ENCODE measurements at regions not wholly inside any gene's neighbourhood (a gene's known extent, or its start where the extent isn't known, plus 50 kb on each side); places are given as distances from the start of the nearest gene placed in this dataset.
"Not testable (repeated sequence)": the region's sequence is repeated elsewhere in the genome, so short reads cannot be mapped to it uniquely, and the experiment has no call there.

DNA sequence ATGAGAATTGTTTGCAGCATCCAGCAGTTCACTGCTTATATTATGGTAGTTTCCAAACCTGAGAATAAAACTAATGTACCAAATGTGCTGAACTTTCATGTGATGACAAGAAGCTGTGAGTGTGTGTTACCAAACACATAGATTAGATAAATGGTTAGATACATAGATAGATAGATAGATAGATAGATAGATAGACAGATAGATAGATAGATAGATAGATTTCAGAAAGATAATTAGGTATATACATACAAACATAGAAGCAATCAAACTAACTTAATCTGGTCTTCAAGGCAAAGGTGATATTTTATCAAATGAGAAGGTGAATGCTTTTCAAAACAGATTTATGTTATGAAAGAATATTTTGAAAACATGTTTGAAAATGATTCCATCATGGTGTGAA, 147.3 kb upstream of the C11orf58 start:
- no peak overlapping the region for H3K27ac Mint-ChIP-seq
- no peaks in the 10 kb centered on the region for H3K4me1 Mint-ChIP-seq (ENCODE audit: low read depth)
- no peaks in the 10 kb centered on the region for H3K36me3 Mint-ChIP-seq (ENCODE audit: low read depth)
- H3K27me3 Mint-ChIP-seq (ENCODE audit: low read depth): peaks cover 3% of the 10 kb centered on the region
- no peaks in the 10 kb centered on the region for H3K9me3 Mint-ChIP-seq
- no peak overlapping the region for H3K4me3 Mint-ChIP-seq

DNA sequence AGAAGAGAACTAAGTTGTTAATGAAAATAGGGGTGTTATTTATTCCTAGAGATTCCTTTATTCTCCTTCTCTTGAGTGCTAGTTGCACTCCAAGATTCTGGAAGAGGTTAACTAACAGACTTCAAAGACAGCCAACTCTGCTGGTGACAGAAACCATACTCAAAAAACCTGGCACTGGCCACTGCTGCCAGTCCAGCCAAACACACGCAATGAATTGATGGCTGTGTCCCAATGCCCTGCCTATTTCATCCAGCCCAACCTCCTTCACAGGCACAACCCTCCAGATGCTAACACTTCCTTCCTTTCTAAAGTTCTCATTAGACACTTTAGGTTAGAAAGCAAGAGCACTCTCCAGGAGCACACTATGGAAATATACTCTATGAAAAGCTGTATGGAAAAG, 150.8 kb upstream of the C11orf58 start:
- Mint-ChIP-seq H3K27ac (no peak overlapping the region), H3K27me3 (ENCODE audit: low read depth) (no peaks in the 10 kb centered on the region), H3K4me1 (ENCODE audit: low read depth) (no peaks in the 10 kb centered on the region), H3K36me3 (ENCODE audit: low read depth) (no peaks in the 10 kb centered on the region), H3K9me3 (no peaks in the 10 kb centered on the region), H3K4me3 (no peak overlapping the region)

DNA sequence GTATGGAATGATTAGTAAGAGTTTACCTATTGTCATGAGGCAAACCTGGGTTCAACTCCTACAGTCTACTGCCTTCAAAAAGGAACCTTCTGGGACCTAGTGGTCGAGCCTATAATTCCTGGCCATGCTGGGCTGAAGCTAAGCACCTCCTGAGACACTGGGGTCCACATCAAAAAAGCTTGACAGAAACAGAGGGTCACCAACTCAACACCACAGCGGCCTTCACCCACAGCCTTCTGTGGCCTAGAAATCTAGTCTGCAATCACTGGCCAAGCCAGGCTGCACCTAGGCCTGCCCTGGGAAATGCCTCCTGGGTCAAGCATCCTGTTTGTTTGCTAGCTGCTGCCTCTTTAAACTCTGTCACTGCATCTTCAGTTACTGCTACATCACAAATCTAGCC, 153.9 kb upstream of the C11orf58 start:
- Mint-ChIP-seq H3K36me3 (ENCODE audit: low read depth) (no peaks in the 10 kb centered on the region), H3K27me3 (ENCODE audit: low read depth) (no peaks in the 10 kb centered on the region), H3K4me1 (ENCODE audit: low read depth) (no peaks in the 10 kb centered on the region), H3K4me3 (no peak overlapping the region), H3K9me3 (no peaks in the 10 kb centered on the region), H3K27ac (no peak overlapping the region)

DNA sequence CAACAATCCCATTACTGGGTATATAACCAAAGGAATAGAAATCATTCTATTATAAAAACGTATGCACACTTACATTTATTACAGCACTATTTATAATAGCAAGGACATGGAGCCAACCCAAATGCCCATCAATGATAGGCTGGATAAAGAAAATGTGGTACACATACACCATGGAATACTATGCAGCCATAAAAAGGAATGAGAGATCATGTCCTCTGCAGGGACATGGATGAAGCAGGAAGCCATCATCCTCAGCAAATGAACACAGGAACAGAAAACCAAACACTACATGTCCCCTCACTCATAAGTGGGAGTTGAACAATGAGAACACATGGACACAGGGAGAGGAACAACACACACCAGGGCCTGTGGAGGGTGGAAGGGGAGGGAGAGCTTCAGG, 157.4 kb upstream of the C11orf58 start:
- H3K27ac Mint-ChIP-seq; H3K27me3 Mint-ChIP-seq (ENCODE audit: low read depth); H3K4me1 Mint-ChIP-seq (ENCODE audit: low read depth); H3K9me3 Mint-ChIP-seq; H3K36me3 Mint-ChIP-seq (ENCODE audit: low read depth); H3K4me3 Mint-ChIP-seq: not testable (repeated sequence)

DNA sequence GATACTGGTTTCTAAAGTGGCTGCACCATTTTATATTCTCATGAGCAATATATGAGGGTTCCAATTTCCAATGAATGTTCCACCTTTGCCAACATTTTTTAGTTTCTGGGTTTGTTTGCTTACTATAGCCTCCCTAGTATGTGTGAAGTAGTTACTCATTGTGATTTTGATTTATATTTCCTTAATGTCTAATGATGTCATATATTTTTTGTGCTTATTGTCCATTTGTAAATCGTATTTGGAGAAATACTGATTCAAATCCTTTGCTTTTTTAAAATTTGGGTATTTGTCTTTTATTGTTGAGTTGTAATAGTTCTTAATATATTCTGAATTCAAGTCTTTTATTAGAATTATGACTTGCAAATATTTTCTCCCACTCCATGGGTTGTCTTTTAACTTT, 161.0 kb upstream of the C11orf58 start:
- Mint-ChIP-seq H3K27me3 (ENCODE audit: low read depth) (no peaks in the 10 kb centered on the region), H3K27ac (no peak overlapping the region), H3K36me3 (ENCODE audit: low read depth) (no peaks in the 10 kb centered on the region), H3K9me3 (no peaks in the 10 kb centered on the region), H3K4me3 (no peak overlapping the region), H3K4me1 (ENCODE audit: low read depth) (no peaks in the 10 kb centered on the region)

DNA sequence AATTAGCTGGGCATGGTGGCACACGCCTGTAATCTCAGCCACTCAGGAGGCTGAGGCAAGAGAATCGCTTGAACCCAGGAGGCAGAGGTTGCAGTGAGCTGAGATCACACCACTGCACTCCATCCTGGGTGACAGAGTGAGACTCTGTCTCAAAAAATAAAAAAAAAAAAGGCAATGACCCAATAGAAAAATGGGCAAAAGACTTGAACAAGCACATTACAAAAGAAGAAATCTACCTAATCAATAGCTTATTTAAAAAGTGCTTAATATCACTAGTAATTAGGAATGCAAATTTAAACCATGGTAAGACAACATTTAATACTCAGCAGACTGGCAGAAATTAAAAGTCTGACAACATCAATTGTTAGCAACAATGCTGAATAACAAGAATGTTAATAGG, 163.6 kb upstream of the C11orf58 start:
- H3K27me3 Mint-ChIP-seq (ENCODE audit: low read depth); H3K4me1 Mint-ChIP-seq (ENCODE audit: low read depth); H3K4me3 Mint-ChIP-seq; H3K9me3 Mint-ChIP-seq; H3K36me3 Mint-ChIP-seq (ENCODE audit: low read depth); H3K27ac Mint-ChIP-seq: not testable (repeated sequence)

DNA sequence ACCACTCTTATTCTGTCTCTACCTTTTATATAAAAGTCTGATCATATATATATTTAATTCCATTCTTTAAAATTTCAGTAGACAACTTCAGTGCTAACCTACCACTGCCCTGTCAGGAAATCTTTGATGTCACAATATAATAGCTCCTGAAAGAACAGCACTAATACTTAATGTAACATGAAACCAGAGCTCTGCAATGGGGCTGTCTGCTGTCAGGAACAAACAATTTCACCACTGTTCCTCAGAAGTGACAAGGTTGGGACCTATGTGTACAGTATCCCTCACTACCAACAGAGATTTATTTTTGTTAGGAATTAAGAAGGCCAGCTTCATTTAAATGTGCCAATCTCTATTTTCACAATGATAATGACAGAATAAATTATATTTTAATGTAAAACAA, 165.5 kb upstream of the C11orf58 start:
- H3K4me1 Mint-ChIP-seq (ENCODE audit: low read depth): no peaks in the 10 kb centered on the region
- no peaks in the 10 kb centered on the region for H3K9me3 Mint-ChIP-seq
- H3K4me3 Mint-ChIP-seq: no peak overlapping the region
- no peaks in the 10 kb centered on the region for H3K36me3 Mint-ChIP-seq (ENCODE audit: low read depth)
- H3K27ac Mint-ChIP-seq: no peak overlapping the region
- no peaks in the 10 kb centered on the region for H3K27me3 Mint-ChIP-seq (ENCODE audit: low read depth)

DNA sequence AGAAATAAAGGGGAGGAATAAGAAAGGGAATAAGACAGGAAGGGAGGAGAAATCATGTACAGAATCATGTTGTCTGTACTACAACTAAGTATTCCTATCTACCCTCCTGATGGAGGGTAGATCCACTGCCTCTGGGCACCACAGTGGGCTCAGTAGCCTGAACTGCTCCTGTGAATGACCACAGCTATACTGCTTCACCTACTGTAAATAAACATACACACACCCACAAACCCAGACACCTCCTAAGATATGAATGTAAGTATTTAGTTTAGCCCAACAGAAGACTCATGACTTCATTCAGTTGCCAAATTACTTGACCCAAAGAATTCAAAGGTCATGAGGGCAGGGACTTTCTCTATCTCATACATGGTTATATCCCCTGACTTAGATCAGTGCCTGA, 177.3 kb upstream of the C11orf58 start:
- no peaks in the 10 kb centered on the region for H3K27me3 Mint-ChIP-seq (ENCODE audit: low read depth)
- H3K4me3 Mint-ChIP-seq: no peak overlapping the region
- H3K36me3 Mint-ChIP-seq (ENCODE audit: low read depth): no peaks in the 10 kb centered on the region
- H3K4me1 Mint-ChIP-seq (ENCODE audit: low read depth): no peaks in the 10 kb centered on the region
- no peaks in the 10 kb centered on the region for H3K9me3 Mint-ChIP-seq
- H3K27ac Mint-ChIP-seq: no peak overlapping the region

DNA sequence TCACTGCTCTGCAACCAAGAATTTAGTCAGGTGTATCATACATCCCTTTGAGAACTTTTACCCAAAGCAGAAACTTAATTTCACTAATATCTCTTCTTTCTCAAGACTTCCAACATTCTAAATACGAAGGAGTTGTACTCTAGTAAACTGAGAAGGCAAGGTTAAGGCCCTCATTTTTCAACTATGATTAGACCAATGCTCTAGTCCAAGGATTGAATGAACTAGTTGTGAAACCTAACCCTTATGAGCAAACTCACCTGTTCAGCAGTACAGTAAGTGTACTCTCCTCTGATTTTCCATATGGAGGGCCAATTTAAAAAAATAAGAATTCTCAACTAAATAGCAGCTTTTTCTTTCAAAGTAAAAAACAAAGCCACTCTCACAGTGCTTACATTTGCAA, 180.0 kb upstream of the C11orf58 start:
- H3K27me3 Mint-ChIP-seq (ENCODE audit: low read depth): no peaks in the 10 kb centered on the region
- no peaks in the 10 kb centered on the region for H3K36me3 Mint-ChIP-seq (ENCODE audit: low read depth)
- no peak overlapping the region for H3K27ac Mint-ChIP-seq
- no peaks in the 10 kb centered on the region for H3K9me3 Mint-ChIP-seq
- H3K4me1 Mint-ChIP-seq (ENCODE audit: low read depth): no peaks in the 10 kb centered on the region
- no peak overlapping the region for H3K4me3 Mint-ChIP-seq

DNA sequence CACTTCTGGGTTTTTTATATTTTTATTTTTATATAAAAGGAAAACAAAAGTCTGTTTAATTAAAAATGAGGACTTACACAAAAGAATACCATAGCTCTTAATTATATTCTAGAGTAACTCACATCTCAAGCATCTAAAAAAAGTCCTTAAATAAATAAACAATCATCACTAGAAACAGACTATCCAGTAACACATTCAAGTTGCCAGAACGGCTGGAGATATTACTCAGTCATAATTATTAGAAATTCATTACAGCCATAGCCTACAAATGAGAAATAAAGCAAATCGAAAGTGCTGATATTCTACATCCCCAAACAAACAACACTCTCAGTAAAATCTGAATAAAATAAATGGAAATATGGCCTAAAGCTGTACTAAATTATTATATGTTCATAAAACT, 182.5 kb upstream of the C11orf58 start:
- H3K4me3 Mint-ChIP-seq: no peak overlapping the region
- H3K4me1 Mint-ChIP-seq (ENCODE audit: low read depth): no peaks in the 10 kb centered on the region
- no peaks in the 10 kb centered on the region for H3K36me3 Mint-ChIP-seq (ENCODE audit: low read depth)

DNA sequence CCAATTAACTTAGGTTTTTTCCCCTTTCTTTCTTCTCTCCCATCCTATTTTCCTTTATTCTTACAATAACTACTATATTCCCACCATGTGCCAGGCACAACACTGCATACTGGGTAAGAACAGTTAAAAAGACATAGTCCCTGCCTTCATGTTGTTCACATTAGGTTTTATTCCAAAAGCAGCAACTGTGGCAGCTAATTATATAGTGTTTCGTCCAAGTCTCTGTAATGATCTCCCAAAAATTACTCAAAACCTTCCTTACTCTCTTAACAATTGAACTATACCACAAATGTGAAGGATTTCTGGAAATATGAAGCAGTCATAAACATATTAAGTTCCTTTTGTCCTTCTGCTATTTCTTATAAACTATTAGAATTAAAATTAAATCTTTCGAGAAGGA, 184.1 kb upstream of the C11orf58 start:
- Mint-ChIP-seq H3K27ac (no peak overlapping the region), H3K27me3 (ENCODE audit: low read depth) (no peaks in the 10 kb centered on the region), H3K4me1 (ENCODE audit: low read depth) (no peaks in the 10 kb centered on the region), H3K9me3 (no peaks in the 10 kb centered on the region), H3K36me3 (ENCODE audit: low read depth) (no peaks in the 10 kb centered on the region), H3K4me3 (no peak overlapping the region)

More for the DNA sequence above, 182.5 kb upstream of the C11orf58 start:
- H3K27me3 Mint-ChIP-seq (ENCODE audit: low read depth): no peaks in the 10 kb centered on the region
- H3K27ac Mint-ChIP-seq: no peak overlapping the region
- H3K9me3 Mint-ChIP-seq: no peaks in the 10 kb centered on the region

DNA sequence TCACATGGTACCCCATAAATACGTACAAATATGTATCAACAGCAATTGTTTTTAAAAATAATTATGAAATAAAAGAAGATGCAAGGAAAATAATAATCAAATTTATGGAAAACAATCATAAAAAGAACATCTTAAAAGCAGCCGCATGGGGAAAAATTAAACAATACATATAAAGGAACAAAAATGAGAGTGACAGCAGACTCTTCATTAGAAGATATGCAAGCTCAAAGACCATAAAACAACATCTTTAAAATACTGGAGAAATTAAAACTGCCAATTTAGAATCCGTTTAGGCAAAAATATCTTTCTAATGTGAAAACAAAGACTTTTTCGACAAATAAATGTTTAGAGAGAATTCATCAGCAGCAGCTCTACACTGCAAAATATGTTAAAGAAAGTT, 190.6 kb upstream of the C11orf58 start:
- no peaks in the 10 kb centered on the region for H3K9me3 Mint-ChIP-seq
- no peak overlapping the region for H3K27ac Mint-ChIP-seq
- no peaks in the 10 kb centered on the region for H3K27me3 Mint-ChIP-seq (ENCODE audit: low read depth)
- H3K4me1 Mint-ChIP-seq (ENCODE audit: low read depth): no peaks in the 10 kb centered on the region
- H3K4me3 Mint-ChIP-seq: no peak overlapping the region
- no peaks in the 10 kb centered on the region for H3K36me3 Mint-ChIP-seq (ENCODE audit: low read depth)

DNA sequence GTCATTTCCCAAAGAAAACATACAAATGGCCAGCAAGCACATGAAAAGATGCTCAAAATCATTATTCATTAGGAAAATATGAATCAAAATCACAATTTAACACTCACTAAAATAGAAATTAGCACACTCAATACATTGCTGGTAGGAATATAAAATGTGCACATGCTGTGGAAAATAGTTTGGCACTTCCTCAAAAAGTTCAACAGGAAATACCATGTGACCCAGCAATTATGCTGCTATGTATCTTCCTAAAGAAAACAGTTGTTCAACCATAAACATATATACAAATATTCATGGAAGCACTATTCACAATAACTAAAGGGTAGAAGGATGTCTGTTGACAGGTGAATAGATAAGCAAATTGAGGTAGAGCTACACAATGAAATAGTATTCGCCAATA, 187.3 kb upstream of the SOX6 start:
- no peak overlapping the region for H3K27ac Mint-ChIP-seq
- H3K36me3 Mint-ChIP-seq (ENCODE audit: low read depth): no peaks in the 10 kb centered on the region
- H3K4me3 Mint-ChIP-seq: no peak overlapping the region
- no peaks in the 10 kb centered on the region for H3K4me1 Mint-ChIP-seq (ENCODE audit: low read depth)
- H3K27me3 Mint-ChIP-seq (ENCODE audit: low read depth): no peaks in the 10 kb centered on the region
- H3K9me3 Mint-ChIP-seq: peaks cover 10% of the 10 kb centered on the region

DNA sequence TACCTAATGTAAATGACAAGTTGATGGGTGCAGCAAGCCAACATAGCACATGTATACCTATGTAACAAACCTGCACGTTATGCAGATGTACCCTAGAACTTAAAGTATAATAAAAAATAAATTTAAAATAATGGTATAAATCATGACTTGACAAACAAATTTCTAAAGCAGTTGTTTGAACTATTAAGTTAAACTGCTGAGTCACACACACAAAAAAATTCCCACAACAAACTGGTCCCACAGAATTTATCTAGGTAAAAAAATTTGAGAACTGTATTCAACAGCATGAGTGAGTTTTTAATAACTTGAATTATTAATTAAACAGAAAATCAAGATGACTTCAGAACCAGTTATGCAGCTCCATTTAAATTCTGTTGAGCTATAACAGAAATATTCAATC, 186.0 kb upstream of the SOX6 start:
- Mint-ChIP-seq H3K27me3 (ENCODE audit: low read depth) (no peaks in the 10 kb centered on the region), H3K9me3 (peaks cover 10% of the 10 kb centered on the region), H3K4me3 (no peak overlapping the region), H3K27ac (no peak overlapping the region), H3K36me3 (ENCODE audit: low read depth) (no peaks in the 10 kb centered on the region), H3K4me1 (ENCODE audit: low read depth) (no peaks in the 10 kb centered on the region)

DNA sequence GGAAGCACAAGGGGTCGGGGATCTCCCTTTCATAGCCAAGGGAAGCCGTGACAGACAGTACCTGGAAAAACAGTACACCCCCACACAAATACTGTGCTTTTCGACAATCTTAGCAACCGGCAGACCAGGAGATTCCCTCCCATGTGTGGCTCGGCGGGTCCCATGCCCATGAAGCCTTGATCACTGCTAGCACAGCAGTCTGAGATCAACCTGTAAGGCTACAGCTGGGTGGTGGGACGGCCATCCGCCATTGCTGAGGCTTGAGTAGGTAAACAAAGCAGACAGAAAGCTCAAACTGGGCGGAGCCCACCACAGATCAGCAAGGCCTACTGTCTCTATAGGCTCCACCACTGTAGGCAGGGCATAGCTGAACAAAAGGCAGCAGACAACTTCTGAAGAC, 180.2 kb upstream of the SOX6 start:
- Mint-ChIP-seq H3K4me1 (ENCODE audit: low read depth) (no peaks in the 10 kb centered on the region), H3K9me3 (peaks cover 10% of the 10 kb centered on the region), H3K27ac (no peak overlapping the region), H3K4me3 (no peak overlapping the region), H3K27me3 (ENCODE audit: low read depth) (no peaks in the 10 kb centered on the region), H3K36me3 (ENCODE audit: low read depth) (no peaks in the 10 kb centered on the region)

DNA sequence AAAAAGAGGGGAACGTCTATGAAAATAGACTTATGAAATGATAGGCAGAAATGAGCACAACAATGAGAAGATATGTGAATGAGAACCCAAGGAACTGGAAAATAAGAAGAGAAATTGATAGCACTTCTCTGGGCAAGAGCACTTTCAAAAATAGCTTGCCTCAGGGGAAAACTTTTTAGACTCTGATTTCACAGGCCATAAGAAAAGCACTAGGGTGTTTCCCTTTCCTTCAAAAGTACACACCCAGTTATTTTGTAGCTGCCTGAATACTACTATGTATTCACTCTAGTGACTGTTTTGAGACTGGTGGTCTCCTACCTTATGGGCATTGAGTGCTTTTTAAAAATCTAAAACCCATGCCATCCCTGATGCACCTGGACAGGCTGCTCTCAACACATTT, 172.3 kb upstream of the SOX6 start:
- H3K27me3 Mint-ChIP-seq (ENCODE audit: low read depth): no peaks in the 10 kb centered on the region
- no peaks in the 10 kb centered on the region for H3K4me1 Mint-ChIP-seq (ENCODE audit: low read depth)
- H3K4me3 Mint-ChIP-seq: no peak overlapping the region
- peaks cover 5% of the 10 kb centered on the region for H3K9me3 Mint-ChIP-seq
- H3K27ac Mint-ChIP-seq: no peak overlapping the region
- H3K36me3 Mint-ChIP-seq (ENCODE audit: low read depth): no peaks in the 10 kb centered on the region

Data from T-helper 1 cell treated with Interleukin-12 subunit alpha and Interleukin-12 subunit beta and Interleukin-4 antibody, amounts not matched to agents 30 μg/mL and 1 μg/mL, for 36 hours (primary cell).